ENCODE measurements at regions not wholly inside any gene's neighbourhood (a gene's known extent, or its start where the extent isn't known, plus 50 kb on each side); places are given as distances from the start of the nearest gene placed in this dataset.

GRCh38 chr12:67370979-67371378, 101.8 kb downstream of the CAND1 start:
- dilution Hi-C loops (cut with MboI; ENCODE audit: extremely low pct_ligation_motif_present, low sequenced_read_pairs): no loop called here
- Histone ChIP-seq H3K79me2 (ENCODE audit: control insufficient read depth, insufficient read depth, low read length) (no peaks in the 10 kb centered on the region), H3K27me3 (ENCODE audit: control insufficient read depth, extremely low read depth, insufficient read depth, low read length) (no peaks in the 10 kb centered on the region), H3K36me3 (ENCODE audit: control insufficient read depth in 2 of 2, extremely low read depth in 1 of 2, insufficient read depth in 2 of 2, low read length in 2 of 2) (no peaks in the 10 kb centered on the region), H3K4me3 (ENCODE audit: control insufficient read depth in 2 of 3, extremely low read depth in 1 of 3, insufficient read depth in 2 of 3, low read depth in 1 of 3, low read length in 3 of 3) (no peak overlapping the region), H4K20me1 (ENCODE audit: control insufficient read depth, extremely low read depth, insufficient read depth, low read length) (no peaks in the 10 kb centered on the region), H3K9ac (ENCODE audit: control insufficient read depth, extremely low read depth, insufficient read depth, low read length) (no peak overlapping the region), H3K9me3 (ENCODE audit: control insufficient read depth, low read depth, low read length) (no peaks in the 10 kb centered on the region), H3K4me1 (ENCODE audit: control insufficient read depth, extremely low read depth, insufficient read depth, low read length) (no peaks in the 10 kb centered on the region), H2AFZ (ENCODE audit: control insufficient read depth, low read length) (no peak overlapping the region), H3K4me2 (ENCODE audit: control insufficient read depth, extremely low read depth, insufficient read depth, low read depth, low read length) (no peak overlapping the region), H3K27ac (ENCODE audit: control insufficient read depth, insufficient read depth, low read length) (no peak overlapping the region), H3K9me1 (ENCODE audit: control insufficient read depth, extremely low read depth, insufficient read depth, low read length) (no peaks in the 10 kb centered on the region)
- FAIRE-seq (no peak), DNase-seq (ENCODE audit: low read depth, low spot score) (no peak)
- TF ChIP-seq, protein P1, sequence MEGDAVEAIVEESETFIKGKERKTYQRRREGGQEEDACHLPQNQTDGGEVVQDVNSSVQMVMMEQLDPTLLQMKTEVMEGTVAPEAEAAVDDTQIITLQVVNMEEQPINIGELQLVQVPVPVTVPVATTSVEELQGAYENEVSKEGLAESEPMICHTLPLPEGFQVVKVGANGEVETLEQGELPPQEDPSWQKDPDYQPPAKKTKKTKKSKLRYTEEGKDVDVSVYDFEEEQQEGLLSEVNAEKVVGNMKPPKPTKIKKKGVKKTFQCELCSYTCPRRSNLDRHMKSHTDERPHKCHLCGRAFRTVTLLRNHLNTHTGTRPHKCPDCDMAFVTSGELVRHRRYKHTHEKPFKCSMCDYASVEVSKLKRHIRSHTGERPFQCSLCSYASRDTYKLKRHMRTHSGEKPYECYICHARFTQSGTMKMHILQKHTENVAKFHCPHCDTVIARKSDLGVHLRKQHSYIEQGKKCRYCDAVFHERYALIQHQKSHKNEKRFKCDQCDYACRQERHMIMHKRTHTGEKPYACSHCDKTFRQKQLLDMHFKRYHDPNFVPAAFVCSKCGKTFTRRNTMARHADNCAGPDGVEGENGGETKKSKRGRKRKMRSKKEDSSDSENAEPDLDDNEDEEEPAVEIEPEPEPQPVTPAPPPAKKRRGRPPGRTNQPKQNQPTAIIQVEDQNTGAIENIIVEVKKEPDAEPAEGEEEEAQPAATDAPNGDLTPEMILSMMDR (optimal IDR thresholded peaks at IDR 0.05 in 1 of 3, IDR thresholded peaks at IDR 0.05 in 1 of 3, conservative IDR thresholded peaks at IDR 0.05 in 1 of 3; ENCODE audit: extremely low read depth in 1 of 3, insufficient read depth in 2 of 3, low read length in 3 of 3): no peak
- no peak for TF ChIP-seq EZH2 (IDR thresholded peaks at IDR 0.05; ENCODE audit: low read length)

DNA sequence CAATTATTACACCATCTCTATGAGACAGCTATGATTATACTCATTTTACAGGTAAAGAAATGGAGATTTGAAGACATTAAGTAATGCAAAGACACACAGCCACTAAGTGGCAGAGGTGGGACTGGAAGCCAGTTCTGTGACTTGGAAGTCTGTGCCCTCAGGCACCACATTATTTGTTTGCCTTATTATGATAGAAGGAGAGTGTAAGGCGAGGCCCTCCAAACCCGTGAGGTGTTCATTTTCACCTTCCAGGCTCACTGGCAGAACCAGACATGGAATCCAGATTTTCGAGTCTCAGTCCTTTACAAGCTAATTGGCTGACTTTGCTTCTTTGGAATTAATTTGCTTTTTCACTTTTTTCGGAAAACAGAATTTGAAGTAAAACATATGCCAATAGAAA, 107.9 kb downstream of the CAND1 start:
- dilution Hi-C loops (cut with MboI; ENCODE audit: extremely low pct_ligation_motif_present, low sequenced_read_pairs): no loop called here
- peaks cover 21% of the 10 kb centered on the region for H3K4me1 ChIP-seq (ENCODE audit: control insufficient read depth, extremely low read depth, insufficient read depth, low read length)
- H3K36me3 ChIP-seq (ENCODE audit: control insufficient read depth in 2 of 2, extremely low read depth in 1 of 2, insufficient read depth in 2 of 2, low read length in 2 of 2): no peaks in the 10 kb centered on the region
- no peaks in the 10 kb centered on the region for H4K20me1 ChIP-seq (ENCODE audit: control insufficient read depth, extremely low read depth, insufficient read depth, low read length)
- H3K4me2 ChIP-seq (ENCODE audit: control insufficient read depth, extremely low read depth, insufficient read depth, low read depth, low read length): peak overlapping the region; percentile 71
- H3K9me1 ChIP-seq (ENCODE audit: control insufficient read depth, extremely low read depth, insufficient read depth, low read length): no peaks in the 10 kb centered on the region
- H2AFZ ChIP-seq (ENCODE audit: control insufficient read depth, low read length): no peak overlapping the region
- peak overlapping the region; percentile 39 for H3K27ac ChIP-seq (ENCODE audit: control insufficient read depth, insufficient read depth, low read length)
- DNase-seq (ENCODE audit: low read depth, low spot score) (no peak), FAIRE-seq (peak; percentile 81)
- no peak overlapping the region for H3K4me3 ChIP-seq (ENCODE audit: control insufficient read depth in 2 of 3, extremely low read depth in 1 of 3, insufficient read depth in 2 of 3, low read depth in 1 of 3, low read length in 3 of 3)
- H3K9ac ChIP-seq (ENCODE audit: control insufficient read depth, extremely low read depth, insufficient read depth, low read length): no peak overlapping the region
- H3K9me3 ChIP-seq (ENCODE audit: control insufficient read depth, low read depth, low read length): no peaks in the 10 kb centered on the region
- TF ChIP-seq, protein P1 (optimal IDR thresholded peaks at IDR 0.05 in 1 of 3, IDR thresholded peaks at IDR 0.05 in 1 of 3, conservative IDR thresholded peaks at IDR 0.05 in 1 of 3; ENCODE audit: extremely low read depth in 1 of 3, insufficient read depth in 2 of 3, low read length in 3 of 3): no peak
- TF ChIP-seq EZH2 (IDR thresholded peaks at IDR 0.05; ENCODE audit: low read length): no peak
- H3K79me2 ChIP-seq (ENCODE audit: control insufficient read depth, insufficient read depth, low read length): no peaks in the 10 kb centered on the region
- no peaks in the 10 kb centered on the region for H3K27me3 ChIP-seq (ENCODE audit: control insufficient read depth, extremely low read depth, insufficient read depth, low read length)

All from keratinocyte (primary cell).